NCI-H524 (cell line): ENCODE measurements at regions not wholly inside any gene's neighbourhood (a gene's known extent, or its start where the extent isn't known, plus 50 kb on each side); places are given as distances from the start of the nearest gene placed in this dataset.

Experiments used
- DNase-seq, 2 experiments: peaks; one replicate each; lab custom pipeline; 2025; lab: John Stamatoyannopoulos, UW

GRCh38 chr5:126365446-126366198 lies 57.6 kb upstream of the GRAMD2B start:
- no peak for DNase-seq

DNA sequence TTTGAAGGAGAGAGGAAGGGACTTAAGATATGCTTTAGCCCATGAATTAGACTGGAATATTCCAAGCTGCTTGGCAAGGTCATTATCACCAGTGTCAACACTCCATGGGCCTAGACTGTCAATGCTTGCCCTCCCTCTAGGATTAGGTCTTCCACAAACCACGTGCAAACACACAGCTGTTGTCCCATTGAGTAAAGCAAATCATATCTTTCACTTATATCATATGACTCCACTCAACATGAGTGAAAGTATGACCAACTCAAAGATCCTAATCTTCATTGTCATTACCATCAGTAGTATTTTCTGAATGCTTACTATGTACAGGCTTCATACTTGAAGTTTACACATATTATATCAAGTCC lies 57.0 kb upstream of the GRAMD2B start:
- no peak for DNase-seq

DNA sequence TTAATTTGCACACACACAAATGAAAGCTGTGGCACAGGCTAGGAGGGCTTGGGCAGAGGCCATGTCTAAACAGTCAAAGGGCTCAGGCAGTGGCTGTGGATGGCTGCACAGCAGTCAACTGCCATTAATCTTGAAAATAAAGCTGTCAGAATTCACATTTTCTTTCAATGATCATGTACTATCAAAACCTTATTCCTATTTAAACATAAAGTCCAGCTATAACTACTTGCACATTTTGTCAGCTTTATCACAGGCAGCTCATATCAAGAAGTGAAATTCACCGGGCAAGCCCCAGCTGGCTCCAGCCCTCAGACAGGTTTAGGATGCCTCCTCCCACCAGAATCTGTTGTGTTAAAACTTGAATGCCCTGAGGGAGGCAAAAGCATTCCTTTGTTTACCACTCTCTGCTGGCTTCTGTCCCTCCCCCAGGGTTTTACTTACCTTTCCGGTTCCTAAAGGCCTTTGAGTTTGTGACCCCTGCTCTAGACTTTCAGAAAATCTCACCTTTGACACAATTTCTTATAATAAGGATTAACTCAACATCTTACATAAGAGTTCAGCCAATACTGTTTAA lies 54.9 kb upstream of the GRAMD2B start:
- no peak for DNase-seq

GRCh38 chr5:126369083-126369482 lies 54.1 kb upstream of the GRAMD2B start:
- DNase-seq, result no peak

DNA sequence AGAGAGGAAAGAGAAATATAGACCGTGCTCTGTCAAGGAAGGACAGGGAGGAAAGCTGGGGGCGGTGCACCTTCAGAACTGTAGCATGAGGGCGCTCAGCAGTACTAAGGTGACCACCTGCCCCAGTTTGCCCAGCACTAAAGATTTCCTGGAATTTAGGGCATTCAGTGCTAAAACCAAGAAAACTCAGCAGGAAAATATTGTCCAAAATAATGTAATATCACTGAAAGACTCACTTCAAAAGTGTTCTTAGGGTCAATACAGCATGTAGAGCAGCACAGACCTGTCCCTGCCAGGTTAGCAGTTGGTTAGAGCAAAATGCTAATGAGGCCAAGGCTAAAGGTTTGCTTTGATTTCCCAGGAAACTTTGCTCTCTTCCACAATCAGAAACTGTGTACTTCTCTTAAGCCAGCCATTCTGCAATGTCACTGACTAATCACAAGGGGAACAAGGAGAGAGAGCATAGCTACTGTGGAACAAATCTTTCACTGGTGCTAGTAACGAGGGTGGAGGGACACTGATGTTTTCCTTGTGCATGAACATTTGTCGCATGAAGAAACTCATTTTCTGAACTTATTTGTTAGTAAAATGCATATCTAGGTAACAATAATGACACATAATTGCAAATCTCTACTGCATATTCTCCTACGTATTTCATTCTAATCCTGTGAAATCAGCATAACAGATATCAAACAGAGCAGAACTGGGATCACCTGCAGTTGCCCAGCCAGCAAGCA lies 53.0 kb upstream of the GRAMD2B start:
- DNase-seq, result no peak

GRCh38 chr5:126370796-126371718 lies 52.2 kb upstream of the GRAMD2B start:
- no peak for DNase-seq

DNA sequence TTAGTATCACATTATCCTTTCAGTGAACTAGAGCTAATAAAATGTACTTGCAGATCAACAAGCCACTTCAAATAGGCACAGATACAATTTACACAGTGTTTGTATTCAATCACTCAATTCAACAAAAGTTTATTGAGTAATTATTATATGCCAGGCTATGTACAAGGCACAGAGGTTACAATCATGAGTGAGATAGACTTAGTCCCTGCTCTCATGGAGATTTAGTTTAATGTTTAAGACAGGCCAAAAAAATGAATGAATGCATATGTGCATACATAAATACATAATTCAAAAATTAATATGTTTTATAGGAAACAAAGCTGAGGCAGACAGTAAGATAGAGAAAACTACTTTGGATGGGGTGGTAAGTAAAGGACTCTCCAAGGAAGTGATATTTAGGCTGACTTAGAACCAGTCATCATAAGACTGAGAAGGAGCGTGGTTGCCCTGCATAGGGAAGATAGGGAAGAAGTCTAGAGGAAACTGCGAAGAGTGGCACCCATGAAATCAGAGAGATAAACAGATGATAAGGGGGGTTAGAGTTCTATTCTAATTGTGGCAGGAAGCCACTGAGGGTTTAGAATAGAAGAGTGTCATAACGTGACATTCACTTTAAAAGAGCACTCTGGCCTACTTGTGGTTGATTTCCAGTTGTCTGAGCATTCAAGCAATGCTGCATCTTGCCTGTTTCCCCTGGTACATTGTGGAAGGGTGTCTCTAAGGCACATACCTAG lies 49.7 kb upstream of the GRAMD2B start:
- no peak for DNase-seq
